Keratinocyte (primary cell): ENCODE measurements at regions not wholly inside any gene's neighbourhood (a gene's known extent, or its start where the extent isn't known, plus 50 kb on each side); places are given as distances from the start of the nearest gene placed in this dataset.

Source experiments
- DNase-seq: peaks from one replicate; pipeline ENCODE4 v3.0.0-alpha.2; 2011; ENCODE audit warnings: low read depth, missing footprints, low spot score
- FAIRE-seq: peaks from 2 replicates; lab custom pipeline; 2011; peaks lifted over from hg19 to GRCh38; lab: Jason Lieb, UNC
- H2AFZ ChIP-seq: 2 replicates; pipeline ENCODE4 v1.6.0; 2012; ENCODE audit warnings: low read length, control low read depth, inconsistent platforms; ENCODE audit not compliant: control insufficient read depth
- H3K27ac ChIP-seq: 2 replicates; pipeline ENCODE4 v1.5.1; 2011; ENCODE audit warnings: low read length; ENCODE audit not compliant: control insufficient read depth, insufficient read depth
- H3K27me3 ChIP-seq: 3 replicates; pipeline ENCODE4 v1.6.0; 2011; ENCODE audit warnings: low read length; ENCODE audit not compliant: control insufficient read depth, insufficient read depth; ENCODE audit errors: extremely low read depth
- H3K36me3 ChIP-seq, 2 experiments: 2 replicates in 1 of 2; 3 replicates in 1 of 2; pipeline ENCODE4 v1.5.1; 2011; ENCODE audit warnings: low read length in 2 of 2, mild to moderate bottlenecking in 1 of 2; ENCODE audit not compliant: control insufficient read depth in 2 of 2, insufficient read depth in 2 of 2; ENCODE audit errors: extremely low read depth in 1 of 2
- H3K4me1 ChIP-seq: 3 replicates; pipeline ENCODE4 v1.5.1; 2011; ENCODE audit warnings: low read length; ENCODE audit not compliant: control insufficient read depth, insufficient read depth; ENCODE audit errors: extremely low read depth
- H3K4me2 ChIP-seq: 3 replicates; pipeline ENCODE4 v1.6.0; 2011; ENCODE audit warnings: low read depth, low read length; ENCODE audit not compliant: control insufficient read depth, insufficient read depth; ENCODE audit errors: extremely low read depth
- H3K4me3 ChIP-seq, 3 experiments: fragments of 200-600 bp in 1 of 3; sonication (generic) in 1 of 3; 2 replicates in 2 of 3; 3 replicates in 1 of 3; pipeline ENCODE4 v1.5.1; 2011 to 2016; ENCODE audit warnings: low read length in 3 of 3, mild to moderate bottlenecking in 3 of 3, control low read depth in 2 of 3, inconsistent platforms in 1 of 3, low read depth in 1 of 3, mixed read lengths in 1 of 3, mixed run types in 1 of 3, moderate library complexity in 1 of 3; ENCODE audit not compliant: control insufficient read depth in 2 of 3, insufficient read depth in 2 of 3; ENCODE audit errors: extremely low read depth in 1 of 3
- H3K79me2 ChIP-seq: 2 replicates; pipeline ENCODE4 v1.6.0; 2012; ENCODE audit warnings: low read length; ENCODE audit not compliant: control insufficient read depth, insufficient read depth
- H3K9ac ChIP-seq: 3 replicates; pipeline ENCODE4 v1.6.0; 2011; ENCODE audit warnings: low read length; ENCODE audit not compliant: control insufficient read depth, insufficient read depth; ENCODE audit errors: extremely low read depth
- H3K9me1 ChIP-seq: 3 replicates; pipeline ENCODE4 v1.6.0; 2011; ENCODE audit warnings: low read length; ENCODE audit not compliant: control insufficient read depth, insufficient read depth; ENCODE audit errors: extremely low read depth
- H3K9me3 ChIP-seq: 2 replicates; pipeline ENCODE4 v1.5.1; 2012; ENCODE audit warnings: low read depth, low read length; ENCODE audit not compliant: control insufficient read depth
- H4K20me1 ChIP-seq: 3 replicates; pipeline ENCODE4 v1.6.0; 2011; ENCODE audit warnings: low read length; ENCODE audit not compliant: control insufficient read depth, insufficient read depth; ENCODE audit errors: extremely low read depth
- CTCF ChIP-seq, 3 experiments: IDR thresholded peaks in 1 of 3; conservative IDR thresholded peaks in 1 of 3; optimal IDR thresholded peaks in 1 of 3; 2 replicates in 2 of 3; 3 replicates in 1 of 3; pipeline versions ENCODE3 to v1.5.1; 2011; ENCODE audit warnings: low read length in 3 of 3, mild to moderate bottlenecking in 3 of 3, moderate library complexity in 2 of 3, control low read depth in 1 of 3, inconsistent platforms in 1 of 3; ENCODE audit not compliant: insufficient read depth in 2 of 3; ENCODE audit errors: extremely low read depth in 1 of 3
- EZH2 ChIP-seq: IDR thresholded peaks from one replicate; pipeline ENCODE4 v1.6.1; 2012; ENCODE audit warnings: inconsistent platforms, mild to moderate bottlenecking, low read length, moderate library complexity
- dilution Hi-C: fragments of 300-500 bp; cut with MboI; formaldehyde crosslinking; loops from one replicate; pipeline ENCODE4 v1.7.0; 2020; ENCODE audit warnings: low sequenced_read_pairs; ENCODE audit not compliant: extremely low pct_ligation_motif_present

GRCh38 chr4:84378356-84378755 lies 120.7 kb downstream of the NKX6-1 start:
- TF ChIP-seq CTCF (optimal IDR thresholded peaks at IDR 0.05 in 1 of 3, IDR thresholded peaks at IDR 0.05 in 1 of 3, conservative IDR thresholded peaks at IDR 0.05 in 1 of 3; ENCODE audit: extremely low read depth in 1 of 3, insufficient read depth in 2 of 3, low read length in 3 of 3): no peak
- TF ChIP-seq EZH2: no peak
- no peaks in the 10 kb centered on the region for H3K9me1 ChIP-seq
- dilution Hi-C loops: no loop called here
- H3K79me2 ChIP-seq: no peaks in the 10 kb centered on the region
- H3K4me3 ChIP-seq: no peak overlapping the region
- H4K20me1 ChIP-seq: no peaks in the 10 kb centered on the region
- DNase-seq (no peak), FAIRE-seq (no peak)
- H3K9ac ChIP-seq: no peak overlapping the region
- H3K27me3 ChIP-seq: no peaks in the 10 kb centered on the region
- H3K4me1 ChIP-seq: no peaks in the 10 kb centered on the region
- no peak overlapping the region for H3K27ac ChIP-seq
- no peaks in the 10 kb centered on the region for H3K36me3 ChIP-seq
- H3K9me3 ChIP-seq: no peaks in the 10 kb centered on the region
- H3K4me2 ChIP-seq: no peak overlapping the region
- H2AFZ ChIP-seq: no peak overlapping the region

GRCh38 chr4:84366907-84367306 lies 132.2 kb downstream of the NKX6-1 start:
- Histone ChIP-seq H3K4me3 (no peak overlapping the region), H3K36me3 (no peaks in the 10 kb centered on the region), H3K9ac (no peak overlapping the region), H3K79me2 (no peaks in the 10 kb centered on the region), H3K9me3 (no peaks in the 10 kb centered on the region), H3K9me1 (no peaks in the 10 kb centered on the region), H4K20me1 (no peaks in the 10 kb centered on the region), H3K4me2 (no peak overlapping the region), H3K4me1 (no peaks in the 10 kb centered on the region), H3K27me3 (no peaks in the 10 kb centered on the region), H3K27ac (no peak overlapping the region), H2AFZ (no peak overlapping the region)
- FAIRE-seq (no peak), DNase-seq (no peak)
- dilution Hi-C loops: no loop called here
- TF ChIP-seq EZH2 (no peak), CTCF (optimal IDR thresholded peaks at IDR 0.05 in 1 of 3, IDR thresholded peaks at IDR 0.05 in 1 of 3, conservative IDR thresholded peaks at IDR 0.05 in 1 of 3; ENCODE audit: extremely low read depth in 1 of 3, insufficient read depth in 2 of 3, low read length in 3 of 3) (no peak)
